Gastroesophageal sphincter (tissue), 3 donors: ENCODE measurements at regions not wholly inside any gene's neighbourhood (a gene's known extent, or its start where the extent isn't known, plus 50 kb on each side); places are given as distances from the start of the nearest gene placed in this dataset.

Experiments
- POLR2A ChIP-seq, 2 donors: fragments of 450-650 bp; IDR thresholded peaks; one replicate each; pipeline ENCODE4 v1.6.1; 2017; ENCODE audit warnings: antibody characterized with exemption in 2 of 2, mild to moderate bottlenecking in 2 of 2, moderate library complexity in 1 of 2
- TF ChIP-seq, protein P1 (sequence below), 4 experiments: fragments of 200-600 bp in 2 of 4; fragments of 450-650 bp in 2 of 4; sonication (generic) in 1 of 4; IDR thresholded peaks; one replicate each; pipeline ENCODE4 v1.5.1; 2017 to 2019; ENCODE audit warnings: antibody characterized with exemption in 4 of 4, mild to moderate bottlenecking in 2 of 4, moderate library complexity in 2 of 4

DNA sequence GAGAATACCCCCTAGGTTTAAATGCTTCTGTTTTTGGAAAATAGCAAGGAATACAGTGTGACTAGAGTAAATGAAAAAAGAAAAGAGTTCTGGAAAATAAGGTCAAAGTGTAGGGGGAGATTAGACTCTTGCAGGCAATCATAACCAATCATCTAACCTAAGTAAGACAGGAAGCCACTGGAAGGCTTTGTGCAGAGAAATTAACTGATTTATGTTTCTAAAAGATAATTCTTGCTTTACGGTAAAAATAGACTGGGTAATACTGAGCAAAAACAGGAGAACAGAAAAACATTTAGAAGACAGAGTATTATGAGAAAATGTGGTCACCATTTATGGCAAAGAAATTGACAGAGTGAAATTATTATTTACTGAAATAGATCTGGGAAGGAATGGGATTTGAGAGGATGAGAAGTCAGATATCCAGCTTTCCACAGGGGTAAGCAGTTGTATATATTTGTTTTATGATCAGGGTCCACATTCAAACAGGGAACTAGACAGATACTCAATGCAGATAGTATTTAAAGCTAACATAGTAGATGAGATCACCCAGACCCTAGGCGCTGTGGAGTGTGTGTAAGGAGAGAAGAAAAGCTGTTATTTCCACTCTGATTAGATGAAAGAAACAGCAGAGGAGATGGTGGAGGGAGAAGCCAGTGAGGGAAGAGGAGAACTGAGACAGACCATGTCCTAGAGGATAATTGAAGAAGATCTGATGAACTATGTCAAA, 1225.3 kb downstream of the CDH11 start:
- no peak for TF ChIP-seq POLR2A (IDR thresholded peaks at IDR 0.05)
- TF ChIP-seq, protein P1, sequence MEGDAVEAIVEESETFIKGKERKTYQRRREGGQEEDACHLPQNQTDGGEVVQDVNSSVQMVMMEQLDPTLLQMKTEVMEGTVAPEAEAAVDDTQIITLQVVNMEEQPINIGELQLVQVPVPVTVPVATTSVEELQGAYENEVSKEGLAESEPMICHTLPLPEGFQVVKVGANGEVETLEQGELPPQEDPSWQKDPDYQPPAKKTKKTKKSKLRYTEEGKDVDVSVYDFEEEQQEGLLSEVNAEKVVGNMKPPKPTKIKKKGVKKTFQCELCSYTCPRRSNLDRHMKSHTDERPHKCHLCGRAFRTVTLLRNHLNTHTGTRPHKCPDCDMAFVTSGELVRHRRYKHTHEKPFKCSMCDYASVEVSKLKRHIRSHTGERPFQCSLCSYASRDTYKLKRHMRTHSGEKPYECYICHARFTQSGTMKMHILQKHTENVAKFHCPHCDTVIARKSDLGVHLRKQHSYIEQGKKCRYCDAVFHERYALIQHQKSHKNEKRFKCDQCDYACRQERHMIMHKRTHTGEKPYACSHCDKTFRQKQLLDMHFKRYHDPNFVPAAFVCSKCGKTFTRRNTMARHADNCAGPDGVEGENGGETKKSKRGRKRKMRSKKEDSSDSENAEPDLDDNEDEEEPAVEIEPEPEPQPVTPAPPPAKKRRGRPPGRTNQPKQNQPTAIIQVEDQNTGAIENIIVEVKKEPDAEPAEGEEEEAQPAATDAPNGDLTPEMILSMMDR (IDR thresholded peaks at IDR 0.05), result no peak
